CD4-positive, alpha-beta memory T cell (primary cell): ENCODE measurements at regions not wholly inside any gene's neighbourhood (a gene's known extent, or its start where the extent isn't known, plus 50 kb on each side); places are given as distances from the start of the nearest gene placed in this dataset.

ENCODE experiments used
- CTCF ChIA-PET: fragments of 350-600 bp; sonication (Branson Sonifier 250); formaldehyde crosslinking; loops from one replicate; lab custom pipeline; 2021; ENCODE audit warnings: inconsistent platforms; ENCODE audit not compliant: partially characterized antibody; lab: Charles Lee
- POLR2A ChIA-PET: fragments of 350-600 bp; sonication (Branson Sonifier 250); formaldehyde crosslinking; loops from one replicate; lab custom pipeline; 2021; ENCODE audit not compliant: partially characterized antibody; lab: Charles Lee
- DNase-seq, 5 donors: peaks; one replicate each; pipeline versions ENCODE4 v3.0.0 to v3.0.0-alpha.2; 2020 to 2022; ENCODE audit warnings: mixed read lengths in 1 of 5
- H3K27ac ChIP-seq: one replicate; pipeline ENCODE4 v1.7.0; 2013; ENCODE audit warnings: low read depth, low read length
- H3K27me3 ChIP-seq: 2 replicates; pipeline ENCODE4 v1.7.0; 2013; ENCODE audit warnings: mild to moderate bottlenecking, low read length, moderate library complexity; ENCODE audit not compliant: insufficient read depth
- H3K36me3 ChIP-seq: 2 replicates; pipeline ENCODE4 v1.7.0; 2013; ENCODE audit warnings: mild to moderate bottlenecking, low read length, moderate library complexity; ENCODE audit not compliant: insufficient read depth
- H3K4me1 ChIP-seq: 2 replicates; pipeline ENCODE4 v1.7.0; 2013; ENCODE audit warnings: mild to moderate bottlenecking, low read length, moderate library complexity; ENCODE audit not compliant: insufficient read depth
- H3K4me3 ChIP-seq, 2 donors: one replicate each; pipeline ENCODE4 v1.7.0; 2013; ENCODE audit warnings: low read length in 2 of 2, mild to moderate bottlenecking in 1 of 2
- H3K9me3 ChIP-seq, 2 donors: one replicate each; pipeline ENCODE4 v1.7.0; 2013; ENCODE audit warnings: low read length in 2 of 2, control low read depth in 1 of 2; ENCODE audit not compliant: control insufficient read depth in 1 of 2
- H3K27ac Mint-ChIP-seq, 7 donors: one replicate each; pipeline ENCODE4 v1.8.0; 2020 to 2021; ENCODE audit warnings: mixed read lengths in 7 of 7, mild to moderate bottlenecking in 6 of 7, inconsistent platforms in 3 of 7, moderate library complexity in 3 of 7
- H3K27me3 Mint-ChIP-seq, 2 donors: one replicate each; pipeline ENCODE4 v1.8.0; 2020 to 2021; ENCODE audit warnings: mixed read lengths in 2 of 2
- H3K36me3 Mint-ChIP-seq, 2 donors: one replicate each; pipeline ENCODE4 v1.8.0; 2020 to 2021; ENCODE audit warnings: mixed read lengths in 2 of 2, inconsistent platforms in 1 of 2, mild to moderate bottlenecking in 1 of 2
- H3K4me1 Mint-ChIP-seq, 4 donors: one replicate each; pipeline ENCODE4 v1.8.0; 2020 to 2021; ENCODE audit warnings: mixed read lengths in 4 of 4, mild to moderate bottlenecking in 1 of 4
- H3K4me3 Mint-ChIP-seq, 8 donors: one replicate each; pipeline ENCODE4 v1.8.0; 2020 to 2021; ENCODE audit warnings: mixed read lengths in 8 of 8, mild to moderate bottlenecking in 7 of 8, moderate library complexity in 6 of 8, inconsistent platforms in 3 of 8
- H3K9me3 Mint-ChIP-seq, 8 donors: one replicate each; pipeline ENCODE4 v1.8.0; 2020 to 2021; ENCODE audit warnings: mixed read lengths in 8 of 8, mild to moderate bottlenecking in 5 of 8, inconsistent platforms in 3 of 8, moderate library complexity in 1 of 8
- intact Hi-C: fragments of 100-400 bp; cut with micrococcal nuclease; formaldehyde crosslinking; loops from one replicate; pipeline ENCODE4 v1.15.1; 2023

GRCh38 chr12:111255261-111255660 is 113.6 kb downstream of the PHETA1 start:
- H3K27me3 ChIP-seq: no peaks in the 10 kb centered on the region
- H3K36me3 ChIP-seq: no peaks in the 10 kb centered on the region
- no peaks in the 10 kb centered on the region for H3K9me3 Mint-ChIP-seq
- H3K36me3 Mint-ChIP-seq: no peaks in the 10 kb centered on the region
- peaks cover 9 to 11% of the 10 kb centered on the region in 2 donors for H3K27me3 Mint-ChIP-seq
- H3K4me1 ChIP-seq: no peaks in the 10 kb centered on the region
- H3K4me1 Mint-ChIP-seq: no peaks in the 10 kb centered on the region
- no peaks in the 10 kb centered on the region for H3K9me3 ChIP-seq
- no peak overlapping the region for H3K4me3 Mint-ChIP-seq
- H3K4me3 ChIP-seq: no peak overlapping the region
- intact Hi-C loops: no loop called here
- no peak overlapping the region for H3K27ac Mint-ChIP-seq
- no peak for DNase-seq
- H3K27ac ChIP-seq: no peak overlapping the region
- ChIA-PET POLR2A (no interaction called here), CTCF (interaction anchor here (1.4 kb wide), 1 partner anchor 13 kb away, joined by 4 read pairs; no protein-coding TSS in a partner anchor)

GRCh38 chr12:111254106-111254505 is 114.8 kb downstream of the PHETA1 start:
- Histone ChIP-seq H3K36me3 (no peaks in the 10 kb centered on the region), H3K27ac (no peak overlapping the region), H3K9me3 (no peaks in the 10 kb centered on the region), H3K4me1 (no peaks in the 10 kb centered on the region), H3K4me3 (no peak overlapping the region), H3K27me3 (no peaks in the 10 kb centered on the region)
- DNase-seq: no peak
- H3K9me3 Mint-ChIP-seq: no peaks in the 10 kb centered on the region
- H3K36me3 Mint-ChIP-seq: no peaks in the 10 kb centered on the region
- H3K27ac Mint-ChIP-seq: no peak overlapping the region
- intact Hi-C loops: no loop called here
- no peaks in the 10 kb centered on the region for H3K4me1 Mint-ChIP-seq
- H3K4me3 Mint-ChIP-seq: no peak overlapping the region
- ChIA-PET CTCF (interaction anchor here (1.4 kb wide), 1 partner anchor 14 kb away, joined by 4 read pairs; no protein-coding TSS in a partner anchor), POLR2A (no interaction called here)
- H3K27me3 Mint-ChIP-seq: peaks cover 9 to 11% of the 10 kb centered on the region in 2 donors

- H3K9me3 Mint-ChIP-seq: no peaks in the 10 kb centered on the region
- H3K36me3 ChIP-seq: no peaks in the 10 kb centered on the region
- H3K27ac ChIP-seq: no peak overlapping the region
- POLR2A ChIA-PET: no interaction called here
- H3K27ac Mint-ChIP-seq: no peak overlapping the region
- no peak overlapping the region for H3K4me3 Mint-ChIP-seq
- H3K4me1 ChIP-seq: no peaks in the 10 kb centered on the region
- H3K36me3 Mint-ChIP-seq: no peaks in the 10 kb centered on the region
- no peak for DNase-seq
- CTCF ChIA-PET: no interaction called here
- no peaks in the 10 kb centered on the region for H3K9me3 ChIP-seq
- H3K27me3 Mint-ChIP-seq: peaks cover 11% of the 10 kb centered on the region in 2 donors
- intact Hi-C loops: no loop called here
- no peaks in the 10 kb centered on the region for H3K4me1 Mint-ChIP-seq
- no peaks in the 10 kb centered on the region for H3K27me3 ChIP-seq
- H3K4me3 ChIP-seq: no peak overlapping the region
These were observed 115.7 kb downstream of the PHETA1 start for GRCh38 chr12:111253213-111253612.

GRCh38 chr12:111251787-111252186 is 117.1 kb downstream of the PHETA1 start:
- H3K36me3 ChIP-seq: no peaks in the 10 kb centered on the region
- no peaks in the 10 kb centered on the region for H3K9me3 ChIP-seq
- no peak overlapping the region for H3K27ac ChIP-seq
- Mint-ChIP-seq H3K27me3 (peaks cover 9 to 11% of the 10 kb centered on the region in 2 donors), H3K27ac (no peak overlapping the region), H3K9me3 (no peaks in the 10 kb centered on the region), H3K4me3 (no peak overlapping the region), H3K36me3 (no peaks in the 10 kb centered on the region), H3K4me1 (no peaks in the 10 kb centered on the region)
- no peak for DNase-seq
- no peaks in the 10 kb centered on the region for H3K4me1 ChIP-seq
- no peaks in the 10 kb centered on the region for H3K27me3 ChIP-seq
- no peak overlapping the region for H3K4me3 ChIP-seq
- intact Hi-C loops: no loop called here
- ChIA-PET CTCF (no interaction called here), POLR2A (no interaction called here)

- Mint-ChIP-seq H3K9me3 (peaks cover 0 to 1% (median 0%) of the 10 kb centered on the region in 8 donors), H3K4me1 (no peaks in the 10 kb centered on the region), H3K36me3 (no peaks in the 10 kb centered on the region), H3K4me3 (no peak overlapping the region), H3K27me3 (peaks cover 12 to 13% of the 10 kb centered on the region in 2 donors), H3K27ac (no peak overlapping the region)
- intact Hi-C loops: no loop called here
- Histone ChIP-seq H3K27ac (no peak overlapping the region), H3K27me3 (no peaks in the 10 kb centered on the region), H3K9me3 (no peaks in the 10 kb centered on the region), H3K4me3 (no peak overlapping the region), H3K4me1 (no peaks in the 10 kb centered on the region), H3K36me3 (no peaks in the 10 kb centered on the region)
- CTCF ChIA-PET: no interaction called here
- no peak for DNase-seq
- POLR2A ChIA-PET: no interaction called here
These were observed 117.7 kb downstream of the PHETA1 start for GRCh38 chr12:111251058-111251730.

GRCh38 chr12:111250251-111250881 is 118.5 kb downstream of the PHETA1 start:
- Mint-ChIP-seq H3K27me3 (peaks cover 12 to 14% of the 10 kb centered on the region in 2 donors), H3K36me3 (no peaks in the 10 kb centered on the region), H3K4me1 (no peaks in the 10 kb centered on the region), H3K27ac (no peak overlapping the region), H3K9me3 (peaks cover 0 to 1% (median 0%) of the 10 kb centered on the region in 8 donors), H3K4me3 (no peak overlapping the region)
- intact Hi-C loops: no loop called here
- no peaks in the 10 kb centered on the region for H3K36me3 ChIP-seq
- no peaks in the 10 kb centered on the region for H3K9me3 ChIP-seq
- no peak for DNase-seq
- no peak overlapping the region for H3K4me3 ChIP-seq
- H3K4me1 ChIP-seq: no peaks in the 10 kb centered on the region
- CTCF ChIA-PET: interaction anchor here (0.6 kb wide), 1 partner anchor 336 kb away, joined by 3 read pairs; no protein-coding TSS in a partner anchor
- POLR2A ChIA-PET: no interaction called here
- no peak overlapping the region for H3K27ac ChIP-seq
- no peaks in the 10 kb centered on the region for H3K27me3 ChIP-seq

- intact Hi-C loops: no loop called here
- Histone ChIP-seq H3K4me3 (no peak overlapping the region), H3K36me3 (no peaks in the 10 kb centered on the region), H3K27ac (no peak overlapping the region), H3K9me3 (no peaks in the 10 kb centered on the region), H3K4me1 (no peaks in the 10 kb centered on the region), H3K27me3 (no peaks in the 10 kb centered on the region)
- no peaks in the 10 kb centered on the region for H3K4me1 Mint-ChIP-seq
- no peaks in the 10 kb centered on the region for H3K36me3 Mint-ChIP-seq
- no peak overlapping the region for H3K27ac Mint-ChIP-seq
- H3K4me3 Mint-ChIP-seq: no peak overlapping the region
- peaks cover 12 to 16% of the 10 kb centered on the region in 2 donors for H3K27me3 Mint-ChIP-seq
- peaks cover 0 to 1% (median 0%) of the 10 kb centered on the region in 8 donors for H3K9me3 Mint-ChIP-seq
- CTCF ChIA-PET: interaction anchor here (0.6 kb wide), 1 partner anchor 336 kb away, joined by 3 read pairs; no protein-coding TSS in a partner anchor
- POLR2A ChIA-PET: no interaction called here
- DNase-seq: no peak
These were observed 119.1 kb downstream of the PHETA1 start for GRCh38 chr12:111249757-111250156.
